Neural cell (in vitro differentiated cells): ENCODE measurements at regions not wholly inside any gene's neighbourhood (a gene's known extent, or its start where the extent isn't known, plus 50 kb on each side); places are given as distances from the start of the nearest gene placed in this dataset.

Experiments
- CTCF ChIP-seq: fragments of 450-650 bp; IDR thresholded peaks from 2 replicates; pipeline ENCODE4 v1.5.1; 2014; ENCODE audit warnings: antibody characterized with exemption, mild to moderate bottlenecking, moderate library complexity; ENCODE audit not compliant: poor library complexity, severe bottlenecking
- EP300 ChIP-seq: fragments of 450-650 bp; conservative IDR thresholded peaks from 2 replicates; pipeline ENCODE4 v1.6.1; 2014; ENCODE audit warnings: antibody characterized with exemption, mild to moderate bottlenecking, moderate library complexity; ENCODE audit not compliant: poor library complexity, severe bottlenecking
- EZH2 ChIP-seq: fragments of 200-600, 300-800 bp; shearing (Covaris generic), sonication (generic); IDR thresholded peaks from 2 replicates; pipeline ENCODE4 v1.6.1; 2014; ENCODE audit warnings: antibody characterized with exemption, low read length, borderline replicate concordance, mild to moderate bottlenecking; ENCODE audit not compliant: insufficient read depth, poor library complexity, severe bottlenecking
- MXI1 ChIP-seq: fragments of 450-650 bp; conservative IDR thresholded peaks from 2 replicates; pipeline ENCODE4 v1.6.1; 2014; ENCODE audit warnings: antibody characterized with exemption, mild to moderate bottlenecking; ENCODE audit not compliant: poor library complexity, severe bottlenecking
- POLR2AphosphoS5 ChIP-seq: IDR thresholded peaks from 2 replicates; pipeline ENCODE4 v1.6.1; 2012
- RAD21 ChIP-seq: fragments of 450-650 bp; conservative IDR thresholded peaks from 2 replicates; pipeline ENCODE4 v1.6.1; 2014; ENCODE audit warnings: antibody characterized with exemption, mild to moderate bottlenecking, moderate library complexity
- REST ChIP-seq: IDR thresholded peaks from 2 replicates; pipeline ENCODE4 v1.6.1; 2012; ENCODE audit warnings: borderline replicate concordance
- SMC3 ChIP-seq: fragments of 450-650 bp; conservative IDR thresholded peaks from 2 replicates; pipeline ENCODE4 v1.6.1; 2014; ENCODE audit warnings: antibody characterized with exemption, mild to moderate bottlenecking, moderate library complexity; ENCODE audit not compliant: poor library complexity
- TAF1 ChIP-seq: IDR thresholded peaks from 2 replicates; pipeline ENCODE4 v1.6.1; 2012; ENCODE audit warnings: low read depth

- TF ChIP-seq CTCF = no peak
- no peak for TF ChIP-seq TAF1
- no peak for TF ChIP-seq REST
- no peak for TF ChIP-seq EP300
- TF ChIP-seq SMC3 = no peak
- TF ChIP-seq POLR2AphosphoS5 = no peak
- no peak for TF ChIP-seq EZH2
- TF ChIP-seq MXI1 = no peak
- TF ChIP-seq RAD21 = no peak
These were observed 74.1 kb upstream of the TMEM164 start for GRCh38 chrX:109928596-109929335.
